GM18511 (cell line): ENCODE measurements at regions not wholly inside any gene's neighbourhood (a gene's known extent, or its start where the extent isn't known, plus 50 kb on each side); places are given as distances from the start of the nearest gene placed in this dataset.
"Not testable (repeated sequence)": the region's sequence is repeated elsewhere in the genome, so short reads cannot be mapped to it uniquely, and the experiment has no call there.

ENCODE experiments used
- ATAC-seq: cut with Tn5 transposase; IDR thresholded peaks from one replicate; pipeline ENCODE4 v1.9.1; 2021; ENCODE audit warnings: mild to moderate bottlenecking, moderate library complexity; ENCODE audit not compliant: unreplicated experiment

DNA sequence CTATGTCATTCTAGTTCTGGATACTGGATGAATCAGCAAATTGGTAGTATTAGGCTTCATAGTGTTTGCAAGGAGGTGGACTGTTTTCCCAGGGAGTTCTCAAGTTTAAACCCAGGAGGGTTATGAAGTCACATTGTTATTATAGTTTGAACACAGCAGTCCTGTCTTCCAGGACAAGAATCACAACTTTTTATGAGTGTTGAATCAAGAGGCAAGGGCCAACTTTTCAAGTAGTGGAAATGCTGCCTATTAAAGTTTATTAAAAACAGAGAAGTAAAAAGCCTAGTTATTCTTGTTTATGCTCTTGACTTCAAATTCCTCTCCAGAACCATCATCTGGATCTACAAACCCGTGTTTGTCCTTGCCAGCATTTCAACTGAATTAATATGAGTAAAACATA is 86.3 kb upstream of the GOT2 start:
- ATAC-seq = no peak

DNA sequence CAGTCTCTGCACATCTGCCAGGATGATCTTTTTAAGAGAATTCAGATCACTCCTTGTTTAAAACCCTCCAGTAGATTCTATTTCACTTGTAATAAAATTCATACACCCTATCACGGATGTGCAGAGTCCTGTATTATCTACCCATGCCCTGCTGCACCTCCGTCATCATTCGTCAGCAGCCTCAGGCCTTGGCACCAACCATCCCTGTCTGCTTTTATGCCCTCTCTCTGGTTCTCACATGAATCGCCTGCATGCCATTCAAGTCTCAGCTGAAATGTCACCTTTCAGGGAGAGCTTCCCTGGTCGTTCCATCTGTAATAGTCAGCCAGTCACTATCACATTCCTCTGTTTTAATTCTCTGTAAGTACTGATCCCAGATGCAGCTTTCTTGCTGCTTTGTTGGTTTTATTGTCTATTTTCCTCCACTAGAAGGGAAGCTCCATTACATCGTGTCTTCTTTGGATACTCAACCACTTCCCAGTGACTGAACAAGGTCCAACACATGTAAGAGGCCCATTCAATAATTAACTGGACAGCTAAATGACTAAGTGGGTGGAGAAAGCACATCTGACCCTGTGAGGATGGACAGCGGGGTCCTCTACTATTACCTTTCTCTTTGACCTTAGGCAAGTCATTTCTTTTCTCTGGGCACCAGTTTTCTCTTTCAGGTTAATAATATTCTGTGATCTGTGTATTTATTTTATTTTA is 81.2 kb upstream of the GOT2 start:
- ATAC-seq = no peak

DNA sequence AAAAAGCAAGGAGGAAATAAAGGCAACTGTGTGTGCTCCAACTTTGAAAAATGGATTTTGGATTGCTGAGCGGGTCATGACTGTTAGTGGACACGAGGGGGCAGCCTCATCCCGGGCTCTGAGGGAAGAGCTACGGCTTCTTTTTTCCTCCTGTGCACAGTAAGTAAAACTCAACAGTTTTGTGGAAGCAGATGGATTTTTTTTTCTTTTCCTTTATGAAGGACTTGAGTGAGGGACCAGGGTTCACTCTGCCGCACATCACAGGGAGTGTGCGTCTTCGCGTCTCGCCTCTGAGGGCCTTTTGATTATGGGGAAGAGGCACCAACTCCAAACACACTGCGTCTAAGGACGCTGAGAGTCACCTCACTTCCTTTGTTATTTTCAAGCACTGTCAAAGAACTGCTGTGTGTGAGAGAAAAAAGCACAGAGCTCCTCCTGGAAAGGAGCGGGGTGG is 80.3 kb upstream of the GOT2 start:
- peak; percentile 92 for ATAC-seq

DNA sequence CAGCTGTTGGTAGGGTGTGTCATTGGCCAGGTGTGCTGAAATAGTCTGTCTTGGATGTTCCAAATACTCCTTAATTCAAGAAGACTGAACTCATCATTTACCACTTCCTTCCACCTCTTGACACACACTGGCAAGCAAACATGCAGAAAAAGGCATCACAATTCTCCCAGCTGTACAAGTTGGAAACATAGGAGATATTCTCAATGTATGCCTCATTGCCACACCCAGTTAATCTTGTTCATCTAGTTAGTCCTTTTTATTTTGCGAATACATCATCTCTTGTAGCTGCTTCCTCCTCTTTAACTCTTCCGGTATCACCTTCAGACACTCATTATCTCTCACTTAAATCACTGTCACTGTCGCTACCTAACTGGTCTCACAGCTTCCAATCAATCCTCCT is 75.1 kb upstream of the GOT2 start:
- ATAC-seq = no peak

DNA sequence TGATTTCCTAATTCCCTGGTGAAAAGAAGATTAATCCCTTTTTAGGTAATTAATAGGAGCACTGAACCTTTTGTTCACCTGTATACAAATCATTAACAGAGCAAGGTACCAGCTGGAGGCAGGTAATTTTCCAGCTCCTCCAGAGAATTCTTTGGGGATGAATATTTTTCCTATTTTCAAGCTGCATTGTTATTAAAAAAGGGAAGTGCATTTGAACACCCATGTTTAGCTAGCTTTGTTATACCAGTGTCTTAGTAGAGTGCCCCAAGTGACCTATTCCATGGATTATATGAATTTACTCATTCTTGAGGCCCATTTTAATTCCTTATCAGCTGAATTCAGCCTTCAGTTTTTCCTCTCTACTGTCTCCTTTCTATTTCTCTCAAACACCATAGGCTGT is 73.2 kb upstream of the GOT2 start:
- ATAC-seq = no peak

DNA sequence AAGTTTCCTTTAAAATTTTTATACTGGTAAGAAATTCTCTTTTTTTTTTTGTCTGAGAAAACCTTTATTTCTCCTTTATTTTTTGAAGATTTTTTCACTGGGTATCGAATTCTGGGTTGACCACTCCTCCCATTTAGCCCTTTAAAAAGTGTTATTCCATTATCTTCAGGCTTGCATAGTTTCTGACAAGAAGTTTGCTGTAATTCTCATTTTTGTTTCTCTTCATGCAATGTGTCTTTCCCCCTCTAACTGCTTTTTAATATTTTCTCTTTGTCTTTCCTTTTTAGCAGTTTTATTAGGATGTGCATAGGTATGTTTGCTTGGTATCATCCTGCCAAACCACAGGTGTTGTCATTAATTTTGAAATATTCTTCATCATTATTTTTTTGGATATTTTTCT is 67.7 kb upstream of the GOT2 start:
- no peak for ATAC-seq

DNA sequence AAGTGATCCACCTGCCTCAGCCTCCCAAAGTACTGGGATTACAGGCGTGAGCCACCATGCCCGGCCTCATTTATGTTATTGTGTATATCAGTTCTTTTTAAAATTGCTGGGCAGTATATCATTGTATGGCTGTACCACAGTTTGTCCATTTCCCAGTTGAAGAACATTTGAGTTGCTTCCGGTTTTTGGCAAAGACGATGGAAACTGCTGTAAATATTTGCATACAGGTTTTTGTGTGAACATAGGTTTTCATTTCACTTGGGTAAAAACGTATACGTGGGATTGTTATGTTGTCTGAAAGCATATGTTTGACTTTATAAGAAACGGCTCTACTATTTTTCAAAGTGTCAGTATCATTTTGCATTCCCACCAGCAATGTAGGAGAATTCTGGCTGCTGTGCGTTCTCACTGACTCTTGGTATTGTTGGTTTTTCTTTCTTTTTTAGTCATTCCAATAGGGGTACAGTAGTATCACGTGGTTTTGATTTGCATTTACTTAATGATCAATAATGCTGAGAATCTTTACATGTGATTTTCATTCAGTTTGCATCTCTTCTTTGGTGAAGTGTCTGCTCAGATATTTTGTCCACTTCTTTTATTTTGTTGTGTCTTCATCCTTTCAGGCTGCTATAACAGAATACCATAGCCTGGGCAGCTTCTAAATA is 63.2 kb upstream of the GOT2 start:
- ATAC-seq = no peak

DNA sequence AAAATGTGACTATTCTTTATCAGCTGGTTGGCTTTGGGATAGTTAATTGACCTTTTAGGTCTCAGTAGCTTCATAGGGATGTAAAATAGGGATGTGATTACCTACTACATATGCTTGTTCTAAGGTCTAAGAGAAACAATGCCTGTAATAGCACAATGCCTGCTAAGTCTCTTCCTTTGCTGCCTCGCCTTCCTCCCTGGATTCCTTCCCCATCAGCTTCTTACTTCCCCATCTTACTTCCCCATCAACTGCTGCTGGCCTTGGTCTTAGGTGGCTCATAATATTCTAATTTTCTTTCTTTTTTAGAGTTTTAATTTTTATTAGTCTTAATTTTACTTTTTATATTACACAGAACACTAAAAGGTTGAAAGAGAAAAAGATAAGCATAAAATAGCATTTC is 59.2 kb upstream of the GOT2 start:
- ATAC-seq = no peak

DNA sequence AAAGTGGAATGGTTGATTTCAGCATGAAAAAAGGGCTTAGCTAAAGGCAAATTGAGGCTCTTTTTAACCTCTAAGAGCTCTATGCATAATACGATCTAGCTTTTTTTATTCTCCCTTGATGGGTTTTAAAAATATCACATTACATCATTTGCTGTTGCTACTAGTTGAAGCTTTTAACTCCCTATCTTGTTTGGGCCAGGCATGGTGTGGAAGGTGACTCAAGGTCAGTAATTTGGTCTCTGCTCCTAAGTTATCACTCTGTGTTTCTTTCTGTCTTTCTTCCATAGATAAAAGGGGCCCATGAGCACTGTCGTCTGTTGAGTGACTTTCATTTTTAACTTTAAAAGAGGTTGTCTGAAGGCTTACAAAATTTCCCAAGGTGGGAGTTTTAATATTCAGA is 58.1 kb upstream of the GOT2 start:
- ATAC-seq = no peak

DNA sequence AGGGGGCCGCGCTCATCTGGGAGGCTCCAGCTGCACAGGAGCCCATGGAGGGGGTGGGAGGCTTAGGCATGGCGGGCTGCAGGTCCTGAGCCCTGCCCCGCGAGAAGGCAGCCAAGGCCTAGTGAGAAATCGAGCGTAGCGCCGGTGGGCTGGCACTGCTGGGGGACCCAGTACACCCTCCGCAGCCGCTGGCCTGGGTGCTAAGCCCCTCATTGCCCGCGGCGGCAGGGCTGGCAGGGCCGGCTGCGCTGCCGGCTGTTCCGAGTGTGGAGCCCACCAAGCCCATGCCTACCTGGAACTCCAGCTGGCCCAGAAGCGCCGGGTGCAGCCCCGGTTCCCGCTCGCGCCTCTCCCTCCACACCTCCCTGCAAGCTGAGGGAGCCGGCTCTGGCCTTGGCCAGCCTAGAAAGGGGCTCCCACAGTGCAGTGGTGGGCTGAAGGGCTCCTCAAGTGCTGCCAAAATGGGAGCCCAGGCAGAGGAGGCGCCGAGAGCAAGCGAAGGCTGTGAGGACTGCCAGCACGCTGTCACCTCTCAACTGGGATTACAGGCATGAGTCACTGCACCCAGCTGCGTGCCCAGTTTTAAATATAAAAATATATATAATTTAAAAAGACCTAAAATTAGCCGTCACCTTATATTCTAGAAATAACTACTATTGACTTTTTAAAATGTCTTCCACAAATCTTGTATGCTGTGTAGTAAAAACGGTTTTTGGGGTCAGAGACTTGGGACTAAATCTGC is 56.9 kb upstream of the GOT2 start:
- ATAC-seq = not testable (repeated sequence)

DNA sequence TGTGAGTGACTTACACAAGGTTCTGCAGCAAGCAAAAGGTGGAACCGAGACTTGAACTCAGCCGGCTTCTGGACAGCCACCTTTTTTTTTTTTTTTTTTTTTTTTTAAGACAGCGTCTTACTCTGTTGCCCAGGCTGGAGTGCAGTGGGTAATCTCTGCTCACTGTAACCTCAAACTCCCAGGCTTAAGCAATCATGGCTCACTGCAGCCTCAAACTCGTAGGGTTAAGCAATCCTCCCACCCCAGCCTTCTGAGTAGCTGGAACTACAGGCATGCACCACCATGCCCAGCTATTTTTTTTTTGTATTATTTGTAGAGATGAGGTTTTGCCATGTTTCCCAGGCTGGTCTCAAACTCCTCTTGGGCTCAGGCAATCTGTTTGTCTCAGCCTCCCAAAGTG is 55.2 kb upstream of the GOT2 start:
- ATAC-seq = no peak
